ENCODE measurements at regions not wholly inside any gene's neighbourhood (a gene's known extent, or its start where the extent isn't known, plus 50 kb on each side); places are given as distances from the start of the nearest gene placed in this dataset.

DNA sequence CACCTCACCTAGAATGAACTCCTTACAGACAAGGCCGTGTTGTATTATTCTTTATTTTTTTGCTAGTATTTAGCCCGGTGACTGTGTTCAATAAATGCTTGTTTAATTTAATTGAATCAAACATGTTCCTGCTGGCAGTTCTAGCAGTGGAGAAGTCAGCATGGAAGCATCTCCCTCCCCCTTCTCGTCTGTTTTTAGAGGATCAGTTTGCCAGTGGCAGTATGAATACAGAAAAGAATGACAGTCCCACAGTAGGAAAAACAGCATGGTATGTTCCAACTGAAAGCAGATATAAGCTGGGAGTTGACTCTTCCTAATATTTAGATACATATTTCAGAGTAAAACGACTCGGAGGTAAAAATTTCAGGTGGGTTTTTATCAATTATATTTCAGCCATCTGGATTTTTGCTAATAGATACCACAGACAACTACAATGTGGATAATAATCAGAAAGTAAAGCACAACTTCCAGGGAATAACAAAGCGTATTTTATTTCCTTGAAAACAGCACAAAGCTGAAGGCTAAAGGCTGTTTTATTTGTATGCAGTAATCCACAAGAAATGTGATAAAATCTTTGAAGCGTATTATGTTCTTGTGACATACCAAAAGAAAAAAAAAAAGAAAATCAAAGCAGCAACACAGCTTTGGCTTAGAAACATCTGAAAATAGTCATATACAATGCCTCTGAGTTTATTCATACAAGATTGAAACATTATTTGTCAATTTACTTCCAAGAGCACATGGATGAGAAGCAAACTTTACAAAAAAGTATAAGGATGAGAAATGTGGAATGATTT is 244.5 kb upstream of the KCNMB2 start:
- no peak for DNase-seq (ENCODE audit: low read depth in 2 of 2)

DNA sequence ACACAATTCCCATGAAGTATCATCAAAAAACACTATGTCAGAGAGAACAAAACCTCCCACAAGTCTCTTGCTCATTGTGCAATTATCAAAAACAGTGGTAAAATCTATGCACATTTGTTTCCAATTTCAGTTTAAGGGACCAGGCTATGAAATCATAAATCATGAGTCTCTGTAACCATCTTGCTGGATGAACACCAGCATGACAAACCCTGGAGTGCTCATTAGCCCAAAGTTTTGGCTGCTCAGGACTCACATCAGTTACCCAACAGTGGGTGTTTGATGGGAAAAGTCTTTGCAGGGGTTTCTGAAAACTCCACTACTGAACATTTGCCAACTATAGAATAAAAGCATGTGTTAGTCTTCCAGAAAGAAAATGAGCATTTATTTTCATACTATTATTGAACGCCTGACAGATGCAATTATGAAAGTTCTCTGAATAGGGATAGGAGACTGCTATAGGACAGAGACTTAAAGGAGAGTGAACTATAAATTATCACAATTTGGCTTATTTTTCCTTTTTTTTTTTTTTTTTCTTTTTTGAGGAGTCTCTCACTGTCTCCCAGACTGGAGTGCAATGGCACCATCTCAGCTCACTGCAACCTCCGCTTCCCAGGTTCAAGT is 240.8 kb upstream of the KCNMB2 start:
- DNase-seq (ENCODE audit: low read depth in 2 of 2) = no peak

DNA sequence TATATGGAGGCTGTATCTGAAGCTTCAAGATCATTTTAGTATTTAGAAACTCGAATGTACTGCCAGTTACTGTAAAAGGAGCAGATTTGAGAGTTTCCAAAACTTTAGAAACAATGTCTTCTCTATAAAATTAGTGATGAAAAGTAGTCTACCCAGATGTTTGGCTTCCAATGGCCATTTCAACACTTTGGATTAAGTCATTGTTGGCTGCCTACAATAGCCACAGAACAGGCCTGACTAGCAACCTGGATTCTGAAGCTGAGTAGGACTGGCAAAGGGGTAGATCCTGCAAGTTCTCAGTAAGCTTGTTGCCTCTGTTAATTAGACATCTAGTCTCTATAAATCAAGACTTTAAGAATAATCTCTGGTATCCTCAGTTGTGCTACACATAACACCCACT is 239.0 kb upstream of the KCNMB2 start:
- DNase-seq (ENCODE audit: low read depth in 2 of 2) = no peak

DNA sequence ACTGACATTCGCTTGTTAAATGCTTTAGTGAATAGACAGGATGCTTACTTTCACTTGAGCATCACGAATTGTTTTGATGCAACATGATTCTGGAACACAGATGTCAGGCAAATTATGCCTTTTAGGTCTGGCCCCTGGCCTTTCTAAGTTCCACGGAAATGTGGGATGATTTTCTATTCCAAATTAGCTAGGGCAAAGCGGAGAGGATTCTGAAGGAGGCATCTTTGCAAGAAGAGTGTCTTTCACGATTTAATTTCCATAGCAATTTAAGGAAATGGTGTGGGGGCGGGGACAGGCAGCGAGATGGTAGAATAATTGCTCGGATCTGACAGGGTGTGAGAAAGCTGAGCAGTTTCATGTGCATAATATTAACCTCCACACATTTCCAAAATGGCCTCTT is 238.5 kb upstream of the KCNMB2 start:
- DNase-seq (ENCODE audit: low read depth in 2 of 2) = no peak

DNA sequence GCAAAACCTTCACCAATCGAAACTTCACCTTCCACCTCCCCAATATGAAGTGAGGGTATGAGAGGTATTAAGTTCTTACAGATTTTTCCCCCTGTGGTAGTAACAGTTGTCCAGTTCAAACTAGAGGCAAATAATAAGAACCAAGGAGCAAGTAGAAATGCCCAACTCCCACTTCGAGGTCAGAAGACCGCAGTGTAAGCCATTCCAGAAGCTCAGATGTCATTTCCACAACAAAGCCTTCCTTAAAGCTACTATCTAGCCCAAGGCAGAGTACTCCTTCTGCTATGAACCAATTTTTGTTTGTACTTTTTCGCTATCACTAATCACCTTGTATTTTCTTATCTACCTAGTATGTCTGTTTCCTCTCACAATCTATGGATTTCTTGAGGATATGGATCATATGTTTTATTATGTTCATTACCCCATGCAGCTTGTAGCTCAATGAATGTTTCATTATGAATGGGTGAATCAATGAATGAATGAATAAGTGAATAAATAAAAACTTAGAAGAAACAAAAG is 235.7 kb upstream of the KCNMB2 start:
- no peak for DNase-seq (ENCODE audit: low read depth in 2 of 2)

DNA sequence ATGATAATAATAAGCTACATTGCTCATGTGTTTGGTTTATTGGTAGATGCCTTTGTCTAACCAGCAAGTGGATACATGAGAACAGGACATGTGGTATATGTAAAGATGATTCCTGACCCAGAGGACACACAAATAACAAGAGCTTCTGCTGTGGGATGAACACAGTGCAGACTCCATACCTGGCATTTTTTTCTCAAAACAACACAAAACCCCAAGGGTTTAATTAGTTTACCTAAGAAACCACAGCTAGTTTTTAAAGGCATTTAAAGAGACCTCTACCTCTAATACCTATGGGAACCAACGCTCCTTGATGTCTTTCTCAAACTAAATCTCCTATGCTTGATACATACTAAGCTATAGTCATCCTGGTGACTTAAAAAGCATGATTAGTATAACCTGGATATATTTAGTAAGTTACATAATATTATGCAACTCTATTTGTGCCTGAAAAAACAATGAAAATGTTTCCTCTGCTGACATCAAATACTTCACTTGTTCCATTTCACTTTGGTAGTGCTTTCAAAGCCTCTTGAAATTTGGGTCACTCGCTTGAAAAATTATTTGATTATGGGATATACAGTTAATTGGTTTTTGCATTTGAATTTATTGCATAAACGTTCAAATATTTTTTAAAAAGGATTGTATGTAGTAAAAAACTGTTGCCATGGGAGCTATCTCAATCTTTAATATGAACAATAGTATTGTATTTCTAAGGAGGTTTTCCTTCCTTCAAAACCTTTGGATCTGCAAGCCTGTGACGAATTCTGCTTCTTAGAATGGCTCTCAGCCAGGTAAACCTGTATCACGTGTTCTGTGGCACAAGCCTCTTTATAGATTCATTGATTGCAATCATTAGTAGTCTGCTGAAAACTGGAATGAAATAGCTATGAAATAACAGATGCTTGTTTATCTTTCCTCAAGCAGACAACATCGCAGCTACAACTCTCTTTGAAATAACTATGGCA is 233.0 kb upstream of the KCNMB2 start:
- no peak for DNase-seq (ENCODE audit: low read depth in 2 of 2)

DNA sequence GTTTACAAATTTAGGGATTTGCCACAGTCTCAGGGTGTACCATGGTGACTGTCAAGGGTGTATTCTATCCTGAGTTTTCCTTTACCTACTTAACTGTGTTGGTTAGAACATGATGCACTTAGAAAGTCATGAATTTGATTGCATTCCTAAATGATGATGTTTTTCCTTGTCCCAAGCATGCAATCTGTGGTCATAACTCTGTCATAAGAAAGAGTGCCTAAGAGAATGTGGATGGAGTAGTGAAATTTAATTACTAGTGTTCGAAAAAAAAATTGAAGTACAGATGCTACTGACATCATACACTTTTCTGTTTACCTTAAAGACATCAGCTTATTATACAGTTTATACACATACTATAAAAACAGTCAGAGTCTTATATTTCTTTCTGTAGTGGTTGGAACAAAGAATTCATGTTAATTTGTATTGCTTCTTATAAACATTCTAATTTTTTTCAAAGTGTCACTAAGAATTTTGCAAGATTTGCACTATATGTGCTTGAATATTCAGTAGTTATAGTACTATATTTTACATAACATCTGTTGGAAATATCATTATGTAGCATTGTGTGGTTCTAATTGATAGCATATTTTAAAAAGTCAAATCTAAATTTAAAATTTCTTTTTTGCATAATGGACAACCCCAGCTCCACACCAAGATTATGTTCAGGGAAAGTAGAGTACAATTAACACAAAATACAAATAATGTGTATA is 231.3 kb upstream of the KCNMB2 start:
- no peak for DNase-seq (ENCODE audit: low read depth in 2 of 2)

DNA sequence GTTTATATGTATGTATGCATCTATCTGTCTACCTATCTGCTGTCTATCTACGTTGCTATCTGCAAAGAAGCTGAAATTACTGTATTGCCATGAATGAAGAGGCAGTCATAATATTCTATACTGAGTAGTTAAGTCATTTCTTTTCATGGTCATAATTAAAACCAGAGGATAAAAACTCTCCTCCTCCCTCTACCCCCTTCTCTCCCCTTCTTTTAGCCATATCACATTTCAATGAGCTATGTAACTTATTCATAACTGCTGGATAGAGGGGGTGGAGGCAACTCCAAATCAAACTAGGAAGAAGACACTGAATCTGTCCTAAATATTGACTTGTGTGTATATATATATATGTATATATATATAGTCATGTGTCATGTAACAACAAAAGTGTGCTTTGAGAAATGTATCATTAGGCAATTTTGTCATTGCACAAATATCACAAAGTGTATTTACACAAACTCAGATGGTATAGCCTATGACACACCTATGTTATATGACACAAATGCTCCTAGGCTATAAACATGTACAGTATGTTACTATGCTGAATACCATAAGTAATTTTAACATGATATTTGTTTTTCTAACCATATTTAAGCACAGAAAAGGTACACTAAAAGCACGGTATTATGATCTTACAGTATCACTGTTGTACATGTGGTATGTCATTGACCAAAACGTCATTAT is 229.7 kb upstream of the KCNMB2 start:
- no peak for DNase-seq (ENCODE audit: low read depth in 2 of 2)

DNA sequence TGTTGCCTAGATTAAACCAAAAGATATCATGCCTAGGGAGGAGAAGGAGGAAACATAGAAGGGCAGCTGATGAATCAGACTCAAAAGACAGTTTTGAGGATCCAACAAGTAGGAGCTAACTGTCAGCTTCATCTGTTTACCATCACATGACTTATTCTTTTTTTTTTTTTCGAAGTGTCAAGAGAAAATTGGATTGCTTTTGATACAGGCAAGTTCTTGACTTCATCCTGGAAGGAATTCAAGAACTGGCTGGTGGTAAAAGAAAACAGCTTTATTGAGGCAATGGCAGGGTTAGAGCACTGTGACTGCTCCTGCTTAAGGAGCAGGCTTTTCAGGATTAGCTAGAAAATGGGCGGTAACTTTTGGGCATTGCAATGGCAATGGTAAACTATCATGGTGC is 227.5 kb upstream of the KCNMB2 start:
- no peak for DNase-seq (ENCODE audit: low read depth in 2 of 2)

DNA sequence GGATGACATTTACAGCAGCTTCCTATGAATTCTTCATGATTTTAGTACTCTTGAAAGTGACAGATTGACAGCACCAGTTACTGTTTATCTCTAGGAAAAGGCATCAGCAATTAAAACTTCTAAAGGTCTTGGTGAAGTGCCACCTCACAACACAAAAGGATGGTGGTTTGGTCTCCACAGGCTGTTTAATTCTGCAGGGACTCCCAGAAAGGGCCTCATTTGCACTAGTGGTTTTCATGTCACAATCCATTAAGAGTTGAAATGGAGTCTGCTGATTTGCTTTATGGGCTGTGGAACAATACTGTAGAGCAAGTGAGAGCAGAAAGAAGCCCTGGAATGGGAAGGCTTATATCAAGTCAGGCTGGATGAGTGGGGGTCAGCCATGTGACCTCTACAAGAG is 225.3 kb upstream of the KCNMB2 start:
- no peak for DNase-seq (ENCODE audit: low read depth in 2 of 2)

DNA sequence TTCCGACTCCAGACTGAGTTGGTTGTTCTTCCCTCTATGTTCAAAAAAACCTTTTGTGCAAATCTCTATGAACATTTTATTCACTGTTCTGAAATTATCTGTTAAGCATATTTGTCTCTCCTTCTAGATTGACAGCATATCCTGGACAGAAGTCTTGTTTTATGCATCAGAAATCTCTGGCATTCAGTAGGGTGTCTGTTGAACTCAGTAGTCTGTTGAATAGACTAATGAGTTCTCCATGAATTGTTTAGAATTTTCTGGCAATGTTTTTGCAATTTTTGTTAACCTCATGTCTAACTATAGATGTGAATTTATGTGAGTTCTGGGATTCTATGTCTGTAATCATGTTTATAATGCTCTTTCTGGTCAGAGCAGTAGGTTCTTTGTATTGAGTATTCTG is 222.5 kb upstream of the KCNMB2 start:
- no peak for DNase-seq (ENCODE audit: low read depth in 2 of 2)

DNA sequence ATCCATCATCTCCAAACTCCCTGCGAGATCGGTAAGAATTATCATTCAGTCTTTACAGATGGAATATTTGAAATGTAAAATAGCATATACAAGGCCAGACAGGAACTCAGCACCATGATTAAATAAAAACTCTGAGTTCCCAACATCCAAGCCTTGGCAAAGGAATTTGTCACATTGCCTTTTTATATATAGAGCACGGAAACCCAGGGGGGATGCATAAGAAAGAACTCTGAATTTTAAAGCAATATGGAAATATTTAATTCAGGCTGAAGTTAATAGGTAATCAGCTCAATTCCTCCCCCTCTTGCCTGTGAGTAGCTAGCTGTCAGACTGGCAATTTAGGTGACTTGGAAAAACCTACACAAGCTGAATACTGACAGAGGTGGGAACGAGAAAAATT is 217.9 kb upstream of the KCNMB2 start:
- no peak for DNase-seq (ENCODE audit: low read depth in 2 of 2)

DNA sequence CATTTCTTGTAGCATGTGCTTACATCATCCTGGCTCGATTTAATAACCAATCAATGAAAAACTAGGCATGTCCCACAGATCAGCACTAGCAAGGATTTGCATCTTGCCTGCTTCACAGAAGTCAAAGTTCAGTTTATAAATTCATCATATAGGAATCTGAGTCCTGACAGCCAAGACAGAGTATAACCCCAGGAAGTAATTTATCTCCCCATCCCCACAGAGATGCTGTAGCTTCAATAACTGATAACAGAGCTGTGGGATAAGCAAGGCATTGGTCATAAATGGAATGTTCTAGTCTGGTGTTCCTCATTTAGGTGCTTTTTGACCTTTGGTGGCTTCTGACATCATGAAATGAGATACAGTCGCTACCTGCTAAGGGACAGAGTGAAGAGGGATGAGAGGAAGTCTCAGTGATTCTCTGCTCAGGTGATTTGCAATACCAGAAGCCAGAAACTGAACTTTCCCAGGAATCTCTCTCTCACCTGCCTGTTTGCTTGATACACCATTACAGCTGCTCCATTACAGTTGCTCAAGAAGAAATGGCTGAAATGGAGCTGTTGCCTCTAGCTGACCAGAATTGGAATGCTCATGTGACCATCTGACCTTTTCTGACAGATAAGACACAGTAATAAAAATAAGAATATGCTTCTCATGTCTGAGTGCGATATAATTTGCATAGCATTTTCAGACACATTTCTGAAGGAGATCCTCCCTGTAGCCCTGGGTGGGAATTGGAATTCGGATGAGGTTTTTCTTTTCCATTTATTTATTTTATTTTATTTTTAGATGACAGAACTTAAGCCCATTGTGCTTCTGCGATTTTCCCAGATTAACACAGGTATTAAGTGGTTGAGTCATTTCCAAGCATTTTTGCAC is 217.1 kb upstream of the KCNMB2 start:
- no peak for DNase-seq (ENCODE audit: low read depth in 2 of 2)

DNA sequence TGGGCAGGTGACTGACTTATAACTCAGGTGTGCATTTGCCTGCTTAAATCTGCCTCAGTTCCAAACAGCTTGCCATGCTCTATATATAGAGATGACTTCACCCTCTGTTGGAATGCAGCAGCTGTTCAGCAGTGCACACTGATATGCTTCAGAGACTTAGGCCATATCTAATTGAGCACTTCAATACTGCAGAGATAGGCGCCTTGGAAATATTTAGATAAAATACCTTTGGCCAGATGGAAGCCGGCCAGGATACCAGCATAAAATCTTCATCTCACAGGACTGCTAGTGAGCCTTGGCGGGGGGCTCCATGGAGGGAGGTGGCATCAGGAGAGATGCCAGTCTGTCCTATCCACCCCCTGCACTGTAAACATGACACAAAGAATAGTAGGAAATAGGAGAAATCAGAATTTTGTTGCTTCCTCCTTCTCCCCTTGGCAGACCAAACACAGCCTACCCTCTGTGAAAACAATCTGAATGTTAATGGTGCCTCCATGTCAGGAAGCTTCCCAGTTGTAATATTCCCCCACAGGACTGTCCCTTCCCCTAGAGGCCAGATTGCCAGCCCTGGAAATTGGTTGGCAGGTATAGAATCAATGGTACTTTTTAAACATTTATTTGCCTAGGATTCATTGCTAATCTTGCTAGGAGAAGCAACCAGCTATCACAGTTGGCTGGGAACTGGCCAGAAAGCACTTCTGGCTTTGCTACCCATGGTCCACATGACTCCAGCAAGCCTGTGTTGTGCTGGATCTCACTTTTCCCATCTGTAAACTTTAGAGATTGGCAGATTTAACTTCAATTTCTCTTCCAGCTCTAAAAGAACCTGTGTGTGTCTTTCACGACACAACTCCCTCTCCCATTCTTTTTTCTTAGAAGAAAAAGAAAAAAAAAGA is 215.5 kb upstream of the KCNMB2 start:
- DNase-seq (ENCODE audit: low read depth in 2 of 2) = no peak

DNA sequence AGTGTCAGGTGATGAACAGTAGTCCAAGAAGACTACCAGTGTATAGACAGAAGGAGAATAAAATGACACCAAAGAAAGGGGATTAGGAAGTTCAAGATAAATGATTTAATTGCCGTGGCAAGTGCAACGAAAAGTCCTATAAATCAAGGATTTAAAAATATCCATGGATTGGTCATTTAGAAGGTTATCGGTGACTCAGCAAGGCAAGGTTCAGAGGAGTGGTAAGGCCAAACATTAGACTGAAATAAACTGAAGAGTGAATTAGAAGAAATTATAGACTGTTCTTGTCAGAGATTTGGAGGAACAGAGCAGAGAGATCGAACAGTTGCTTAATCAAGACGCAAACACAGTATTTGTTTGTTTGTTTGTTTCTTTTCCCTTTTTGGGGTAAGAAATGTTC is 211.9 kb upstream of the KCNMB2 start:
- DNase-seq (ENCODE audit: low read depth in 2 of 2) = no peak

DNA sequence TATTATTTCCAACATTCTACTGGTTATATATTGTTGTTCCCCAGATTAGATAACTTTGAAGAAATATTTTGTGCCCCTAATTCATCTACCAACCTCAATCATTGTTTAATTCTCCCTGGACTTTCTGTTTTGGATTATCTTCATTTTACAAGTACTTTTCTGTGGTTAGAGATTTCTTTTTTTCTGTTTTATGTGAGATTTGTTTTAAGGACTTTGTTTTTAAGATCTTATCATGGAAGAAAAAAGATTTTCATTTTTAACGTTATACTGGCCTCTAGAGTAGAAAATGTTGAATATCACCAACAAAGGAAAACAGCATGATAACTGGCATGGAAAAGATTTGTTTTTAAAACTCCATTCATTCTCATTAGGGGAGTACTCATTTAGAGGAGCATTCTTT is 210.9 kb upstream of the KCNMB2 start:
- DNase-seq (ENCODE audit: low read depth in 2 of 2) = no peak

DNA sequence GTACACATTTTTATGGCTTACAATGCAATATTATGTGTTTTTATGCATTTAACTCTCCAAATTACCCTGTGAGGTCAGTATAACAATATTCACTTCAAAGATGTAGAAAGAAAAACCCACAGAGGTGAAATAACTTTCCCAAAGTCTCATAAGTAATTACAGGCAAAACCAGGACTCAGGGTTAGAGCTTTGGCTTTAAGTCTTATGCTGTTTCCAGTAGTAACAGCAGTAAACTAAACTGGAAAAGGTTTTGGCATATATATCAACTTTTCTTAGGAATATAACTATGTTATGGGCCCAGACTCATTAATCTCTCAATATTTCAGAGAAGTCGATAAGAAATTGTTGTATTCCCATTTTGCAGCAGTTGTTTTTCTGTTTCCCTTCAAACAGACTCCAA is 206.3 kb upstream of the KCNMB2 start:
- DNase-seq (ENCODE audit: low read depth in 2 of 2) = no peak

DNA sequence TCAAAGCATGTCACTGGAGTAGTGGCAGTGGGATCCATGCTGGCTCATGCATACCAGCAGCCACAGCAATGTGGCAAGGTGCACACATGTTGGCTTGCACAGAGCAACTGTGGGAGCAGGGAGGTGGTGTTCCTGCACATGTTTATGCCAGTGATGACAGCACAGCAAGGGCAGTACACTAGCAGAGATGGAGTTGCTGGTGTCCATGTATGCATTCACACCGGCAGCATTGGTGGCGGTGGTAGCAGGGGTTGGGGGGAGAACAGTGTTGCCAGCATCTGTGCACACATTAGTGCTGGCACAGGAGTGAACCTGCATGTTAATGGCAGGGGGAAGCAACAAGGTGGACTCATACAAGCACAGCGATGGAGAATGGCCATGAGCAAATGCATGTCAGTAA is 202.0 kb upstream of the KCNMB2 start:
- no peak for DNase-seq (ENCODE audit: low read depth in 2 of 2)

DNA sequence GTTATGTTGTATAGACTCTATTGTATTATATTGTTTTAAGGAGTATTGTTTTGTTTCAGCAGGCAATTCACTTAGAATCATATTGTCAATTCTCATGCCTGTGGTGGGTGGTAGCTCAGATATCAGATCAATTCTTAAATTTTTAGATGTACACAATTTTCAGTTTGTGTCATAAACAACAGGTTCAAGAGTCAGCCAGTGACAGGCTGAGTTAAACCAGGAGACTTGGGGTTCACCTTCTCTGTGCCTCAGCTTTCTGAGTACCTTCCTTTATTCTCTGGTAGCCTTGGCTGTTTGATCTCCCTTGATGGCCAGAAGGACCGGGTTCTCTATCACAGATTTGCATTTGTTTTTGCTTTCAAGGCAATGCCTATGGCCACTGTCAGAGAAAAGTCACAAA is 199.9 kb upstream of the KCNMB2 start:
- DNase-seq (ENCODE audit: low read depth in 2 of 2) = no peak

Measured in stimulated activated CD8-positive, alpha-beta memory T cell treated with anti-CD3 and anti-CD28 coated beads, Interleukin-15, amount 100 ng/mL, for 4 hours (primary cell).